Stimulated activated naive CD8-positive, alpha-beta T cell treated with anti-CD3 and anti-CD28 coated beads, Interleukin-15, amount 100 ng/mL, for 72 hours (primary cell): ENCODE measurements at regions not wholly inside any gene's neighbourhood (a gene's known extent, or its start where the extent isn't known, plus 50 kb on each side); places are given as distances from the start of the nearest gene placed in this dataset.

Experiments used
- ATAC-seq: fragments of 150-1000 bp; cut with Tn5 transposase; 2 replicates; pipeline ENCODE4 v1.10.0; 2021; ENCODE audit warnings: mild to moderate bottlenecking, moderate library complexity
- DNase-seq, 2 donors: peaks; one replicate each; pipeline ENCODE4 v3.0.0; 2021 to 2022
- H3K27ac Mint-ChIP-seq, 2 donors: one replicate each; pipeline ENCODE4 v1.8.0; 2022; ENCODE audit warnings: mild to moderate bottlenecking in 2 of 2, mixed read lengths in 2 of 2, moderate library complexity in 2 of 2
- H3K27me3 Mint-ChIP-seq: one replicate; pipeline ENCODE4 v1.8.0; 2022; ENCODE audit warnings: mixed read lengths
- H3K4me1 Mint-ChIP-seq: one replicate; pipeline ENCODE4 v1.8.0; 2022; ENCODE audit warnings: mild to moderate bottlenecking, mixed read lengths
- H3K4me3 Mint-ChIP-seq, 2 donors: one replicate each; pipeline ENCODE4 v1.8.0; 2022; ENCODE audit warnings: mild to moderate bottlenecking in 2 of 2, mixed read lengths in 2 of 2, moderate library complexity in 1 of 2
- H3K9me3 Mint-ChIP-seq, 2 donors: one replicate each; pipeline ENCODE4 v1.8.0; 2022; ENCODE audit warnings: mixed read lengths in 2 of 2

DNA sequence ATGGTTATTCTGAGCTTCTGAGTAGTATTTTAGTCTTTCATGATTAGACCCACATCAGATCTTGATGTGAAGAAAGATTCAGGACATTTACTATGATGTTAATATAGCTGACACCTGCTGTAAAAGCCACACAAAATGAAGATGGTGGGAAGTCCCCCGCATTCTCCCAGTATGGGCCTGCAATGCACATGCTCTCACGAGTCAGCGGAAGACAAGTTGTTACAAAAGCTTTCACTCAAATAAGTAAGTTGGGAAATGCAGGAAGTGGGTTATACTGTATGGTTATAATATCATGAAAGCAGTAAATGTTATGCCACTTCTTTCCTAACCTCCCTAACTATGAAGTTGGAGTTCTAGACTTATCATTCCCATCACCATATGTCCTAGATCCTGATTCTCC lies 171.9 kb downstream of the KLF5 start:
- no peak overlapping the region for H3K4me3 Mint-ChIP-seq
- H3K9me3 Mint-ChIP-seq, result no peaks in the 10 kb centered on the region
- peaks cover 17% of the 10 kb centered on the region for H3K27me3 Mint-ChIP-seq
- peaks cover 37% of the 10 kb centered on the region for H3K4me1 Mint-ChIP-seq
- no peak overlapping the region for H3K27ac Mint-ChIP-seq
- DNase-seq, result peak in 1 of 2 donors; percentile 40
- peak; percentile 77 for ATAC-seq

DNA sequence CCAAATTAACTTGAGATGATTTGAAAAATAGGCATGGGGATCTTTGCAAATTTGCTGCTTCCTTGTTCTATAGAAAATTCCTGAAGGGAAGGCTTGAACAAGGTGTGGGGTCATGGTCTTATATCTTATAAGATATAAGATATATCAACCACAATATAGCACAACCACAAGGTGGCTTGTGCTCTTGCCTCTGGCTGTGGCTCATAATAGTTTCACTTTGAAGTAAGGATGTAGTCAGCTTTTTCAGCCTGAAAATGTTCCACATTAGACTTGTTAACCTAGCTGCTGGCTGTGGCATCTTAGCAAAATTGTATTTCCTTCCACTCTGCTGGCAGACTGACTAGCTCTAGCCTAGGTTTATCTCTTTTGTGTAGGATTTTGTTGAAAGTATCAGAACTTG lies 169.7 kb downstream of the KLF5 start:
- ATAC-seq (peak; percentile 83), DNase-seq (peak; percentile 23 to 30)
- no peak overlapping the region for H3K4me3 Mint-ChIP-seq
- H3K27me3 Mint-ChIP-seq, result peaks cover 17% of the 10 kb centered on the region
- peaks cover 52% of the 10 kb centered on the region for H3K4me1 Mint-ChIP-seq
- no peaks in the 10 kb centered on the region for H3K9me3 Mint-ChIP-seq
- no peak overlapping the region for H3K27ac Mint-ChIP-seq

DNA sequence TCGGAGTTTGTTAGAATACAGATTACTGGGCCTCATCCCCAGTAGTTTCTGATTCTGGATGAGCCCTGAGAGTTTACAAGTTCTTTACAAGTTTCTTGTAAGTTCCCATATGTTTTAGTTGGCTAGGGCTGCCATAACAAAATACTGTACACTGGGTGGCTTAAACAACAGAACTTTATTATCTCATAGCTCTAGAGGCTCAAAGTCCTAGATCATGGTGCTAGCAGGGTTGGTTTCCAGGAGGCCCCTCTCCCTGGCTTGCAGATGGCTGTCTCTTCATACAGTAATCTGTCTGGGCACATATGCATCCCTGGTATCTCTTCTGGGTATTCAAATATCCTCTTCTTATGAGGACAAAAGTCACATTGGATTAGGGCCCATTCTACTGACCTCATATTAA lies 167.2 kb downstream of the KLF5 start:
- no peak for DNase-seq

GRCh38 chr13:73224703-73225102 lies 165.9 kb downstream of the KLF5 start:
- H3K4me3 Mint-ChIP-seq, result peak overlapping the region in 1 of 2 donors; percentile 38
- H3K9me3 Mint-ChIP-seq, result no peaks in the 10 kb centered on the region
- DNase-seq (peak in 1 of 2 donors; percentile 21), ATAC-seq (peak; percentile 62)
- H3K27me3 Mint-ChIP-seq, result peaks cover 25% of the 10 kb centered on the region
- H3K4me1 Mint-ChIP-seq, result peaks cover 47% of the 10 kb centered on the region
- peak overlapping the region in 1 of 2 donors; percentile 70 for H3K27ac Mint-ChIP-seq

More for the DNA sequence above, 167.2 kb downstream of the KLF5 start:
- peaks cover 59% of the 10 kb centered on the region for H3K4me1 Mint-ChIP-seq
- H3K9me3 Mint-ChIP-seq, result no peaks in the 10 kb centered on the region
- no peak overlapping the region for H3K27ac Mint-ChIP-seq
- no peak overlapping the region for H3K4me3 Mint-ChIP-seq
- peaks cover 25% of the 10 kb centered on the region for H3K27me3 Mint-ChIP-seq
- ATAC-seq, result no peak

DNA sequence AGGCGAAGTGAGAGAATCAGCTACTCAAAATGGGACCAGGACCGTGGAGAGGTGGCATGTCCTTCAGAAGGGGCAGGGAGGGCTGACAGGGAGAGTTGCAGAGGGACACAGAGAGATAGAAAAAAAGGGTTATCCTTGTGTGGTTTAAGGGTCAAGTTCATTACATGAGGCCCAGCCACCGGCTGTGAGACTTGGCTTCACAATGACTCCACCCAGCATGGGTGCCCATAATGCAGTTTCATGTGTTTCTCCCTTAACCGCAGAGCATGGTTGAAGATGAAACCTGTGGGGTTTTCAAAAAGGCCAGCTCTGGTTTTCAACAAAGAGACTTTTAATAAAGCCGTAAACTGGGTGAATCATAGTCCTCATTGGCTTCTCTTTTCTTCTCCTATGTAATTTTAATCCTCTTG lies 164.6 kb downstream of the KLF5 start:
- Mint-ChIP-seq H3K4me3 (no peak overlapping the region), H3K27me3 (peaks cover 25% of the 10 kb centered on the region), H3K9me3 (no peaks in the 10 kb centered on the region), H3K4me1 (peaks cover 35% of the 10 kb centered on the region), H3K27ac (no peak overlapping the region)
- DNase-seq (peak; percentile 48 to 80), ATAC-seq (peak; percentile 94)

- DNase-seq (no peak), ATAC-seq (no peak)
- Mint-ChIP-seq H3K4me3 (no peak overlapping the region), H3K9me3 (no peaks in the 10 kb centered on the region), H3K4me1 (peaks cover 29% of the 10 kb centered on the region), H3K27me3 (peaks cover 25% of the 10 kb centered on the region), H3K27ac (no peak overlapping the region)
These were observed 164.0 kb downstream of the KLF5 start for GRCh38 chr13:73222627-73223305.

GRCh38 chr13:73220966-73221720 lies 162.3 kb downstream of the KLF5 start:
- ATAC-seq (no peak), DNase-seq (no peak)
- peaks cover 25% of the 10 kb centered on the region for H3K4me1 Mint-ChIP-seq
- H3K9me3 Mint-ChIP-seq, result no peaks in the 10 kb centered on the region
- H3K27me3 Mint-ChIP-seq, result peaks cover 12% of the 10 kb centered on the region
- no peak overlapping the region for H3K27ac Mint-ChIP-seq
- H3K4me3 Mint-ChIP-seq, result no peak overlapping the region

- H3K9me3 Mint-ChIP-seq, result no peaks in the 10 kb centered on the region
- no peak for DNase-seq
- no peak for ATAC-seq
- peaks cover 17% of the 10 kb centered on the region for H3K27me3 Mint-ChIP-seq
- H3K4me3 Mint-ChIP-seq, result no peak overlapping the region
- H3K27ac Mint-ChIP-seq, result no peak overlapping the region
- peaks cover 6% of the 10 kb centered on the region for H3K4me1 Mint-ChIP-seq
These were observed 159.4 kb downstream of the KLF5 start for GRCh38 chr13:73218181-73218580.

GRCh38 chr13:73216381-73216831 lies 157.6 kb downstream of the KLF5 start:
- Mint-ChIP-seq H3K9me3 (no peaks in the 10 kb centered on the region), H3K27ac (no peak overlapping the region), H3K4me1 (peaks cover 9% of the 10 kb centered on the region), H3K4me3 (no peak overlapping the region), H3K27me3 (peaks cover 12% of the 10 kb centered on the region)
- DNase-seq (no peak), ATAC-seq (peak; percentile 61)

DNA sequence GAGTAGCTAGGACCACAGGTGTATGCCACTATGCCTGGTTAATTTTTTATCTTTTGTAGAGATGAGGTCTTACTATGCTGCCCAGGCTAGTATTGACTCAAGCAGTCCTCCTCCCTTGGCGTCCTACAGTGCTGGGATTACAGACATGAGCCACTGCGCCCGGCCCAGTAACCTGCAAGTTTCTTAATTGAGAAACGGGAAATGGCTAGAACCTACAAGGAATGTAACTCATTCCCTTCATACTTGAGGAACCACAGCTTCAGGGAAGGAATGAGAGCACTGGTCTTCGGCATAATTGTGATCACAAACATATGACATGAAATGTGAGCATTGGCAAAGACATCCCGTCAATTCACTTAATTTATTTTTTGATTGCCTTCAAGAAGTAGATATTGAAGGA lies 157.0 kb downstream of the KLF5 start:
- DNase-seq (no peak), ATAC-seq (no peak)
- Mint-ChIP-seq H3K27ac (peak overlapping the region in 1 of 2 donors; percentile 49), H3K9me3 (no peaks in the 10 kb centered on the region), H3K4me1 (peaks cover 9% of the 10 kb centered on the region), H3K27me3 (peaks cover 9% of the 10 kb centered on the region), H3K4me3 (no peak overlapping the region)

DNA sequence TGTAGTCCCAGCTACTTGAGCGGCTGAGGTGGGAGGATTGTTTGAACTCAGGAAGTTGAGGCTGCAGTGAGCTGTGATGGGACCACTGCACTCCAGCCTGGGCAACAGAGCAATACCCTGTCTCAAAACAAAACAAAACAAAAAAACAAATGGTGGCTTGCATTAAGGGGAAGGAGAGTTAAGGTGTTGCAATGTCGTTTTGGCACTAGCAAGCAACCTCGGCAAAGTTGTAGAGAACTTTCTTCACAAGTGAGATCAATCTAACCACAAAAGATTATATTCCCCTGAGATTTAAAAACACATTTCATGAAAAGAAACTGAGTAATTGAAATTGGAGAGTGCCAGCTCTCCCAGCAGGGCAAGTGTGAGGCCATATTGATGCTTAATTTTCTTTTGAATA lies 153.7 kb downstream of the KLF5 start:
- Mint-ChIP-seq H3K27me3 (peaks cover 9% of the 10 kb centered on the region), H3K27ac (no peak overlapping the region), H3K4me1 (peaks cover 15% of the 10 kb centered on the region), H3K9me3 (no peaks in the 10 kb centered on the region), H3K4me3 (no peak overlapping the region)
- ATAC-seq (no peak), DNase-seq (no peak)

GRCh38 chr13:73210218-73210883 lies 151.5 kb downstream of the KLF5 start:
- H3K27me3 Mint-ChIP-seq, result no peaks in the 10 kb centered on the region
- H3K4me3 Mint-ChIP-seq, result no peak overlapping the region
- H3K27ac Mint-ChIP-seq, result no peak overlapping the region
- H3K4me1 Mint-ChIP-seq, result peaks cover 15% of the 10 kb centered on the region
- no peaks in the 10 kb centered on the region for H3K9me3 Mint-ChIP-seq
- DNase-seq (no peak), ATAC-seq (no peak)

GRCh38 chr13:73204952-73205351 lies 146.1 kb downstream of the KLF5 start:
- Mint-ChIP-seq H3K9me3 (no peaks in the 10 kb centered on the region), H3K4me3 (no peak overlapping the region), H3K27ac (no peak overlapping the region), H3K27me3 (peaks cover 15% of the 10 kb centered on the region), H3K4me1 (no peaks in the 10 kb centered on the region)
- DNase-seq, result no peak
- no peak for ATAC-seq

GRCh38 chr13:73201626-73202025 lies 142.8 kb downstream of the KLF5 start:
- no peak for ATAC-seq
- H3K4me1 Mint-ChIP-seq, result no peaks in the 10 kb centered on the region
- no peak for DNase-seq
- H3K27me3 Mint-ChIP-seq, result peaks cover 15% of the 10 kb centered on the region
- no peak overlapping the region for H3K4me3 Mint-ChIP-seq
- no peak overlapping the region for H3K27ac Mint-ChIP-seq
- no peaks in the 10 kb centered on the region for H3K9me3 Mint-ChIP-seq

GRCh38 chr13:73198991-73199411 lies 140.2 kb downstream of the KLF5 start:
- DNase-seq (no peak), ATAC-seq (no peak)
- Mint-ChIP-seq H3K27ac (no peak overlapping the region), H3K27me3 (peaks cover 11% of the 10 kb centered on the region), H3K4me3 (no peak overlapping the region), H3K9me3 (no peaks in the 10 kb centered on the region), H3K4me1 (no peaks in the 10 kb centered on the region)

DNA sequence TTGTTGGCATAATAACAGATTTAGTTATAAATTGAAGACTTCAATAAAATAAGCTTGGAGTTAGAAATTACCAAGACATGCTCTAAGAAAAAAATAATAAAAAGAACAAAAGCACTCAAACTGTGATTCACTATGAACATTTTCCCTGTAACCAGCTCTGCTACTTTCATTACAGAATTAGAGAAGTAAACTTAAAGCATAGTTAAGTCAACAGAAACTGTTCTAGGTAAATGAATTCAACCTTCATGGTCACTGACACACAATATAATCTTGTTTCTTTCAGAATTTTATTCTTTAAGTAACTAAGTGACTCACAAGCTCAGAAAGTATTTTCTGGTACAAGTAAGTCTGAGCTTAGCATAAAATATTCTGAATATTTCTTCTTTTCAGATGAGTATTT lies 136.3 kb downstream of the KLF5 start:
- no peak overlapping the region for H3K4me3 Mint-ChIP-seq
- ATAC-seq, result no peak
- no peaks in the 10 kb centered on the region for H3K9me3 Mint-ChIP-seq
- no peaks in the 10 kb centered on the region for H3K27me3 Mint-ChIP-seq
- no peak for DNase-seq
- no peak overlapping the region for H3K27ac Mint-ChIP-seq
- H3K4me1 Mint-ChIP-seq, result no peaks in the 10 kb centered on the region
